DND-41 (cell line): ENCODE measurements at regions not wholly inside any gene's neighbourhood (a gene's known extent, or its start where the extent isn't known, plus 50 kb on each side); places are given as distances from the start of the nearest gene placed in this dataset.

Experiments used
- ATAC-seq: fragments of 200-7000 bp; cut with Tn5 transposase; 3 replicates; pipeline ENCODE4 v1.9.1; 2021; ENCODE audit warnings: low read depth; ENCODE audit not compliant: insufficient read depth
- DNase-seq: peaks from one replicate; pipeline ENCODE4 v3.0.0-alpha.2; 2020
- H2AFZ ChIP-seq: 2 replicates; pipeline ENCODE4 v1.6.0; 2012; ENCODE audit warnings: low read depth, low read length
- H3K27ac ChIP-seq: 2 replicates; pipeline ENCODE4 v1.5.1; 2012; ENCODE audit warnings: low read length, inconsistent platforms
- H3K27me3 ChIP-seq: fragments of 200-600 bp; sonication (generic); 2 replicates; pipeline ENCODE4 v1.6.0; 2012; ENCODE audit warnings: low read length, mild to moderate bottlenecking, inconsistent platforms; ENCODE audit not compliant: insufficient read depth, poor library complexity
- H3K36me3 ChIP-seq: 2 replicates; pipeline ENCODE4 v1.5.1; 2012; ENCODE audit warnings: low read length, inconsistent platforms; ENCODE audit not compliant: insufficient read depth
- H3K4me1 ChIP-seq: 2 replicates; pipeline ENCODE4 v1.5.1; 2012; ENCODE audit warnings: mild to moderate bottlenecking, low read length; ENCODE audit not compliant: insufficient read depth
- H3K4me2 ChIP-seq: 2 replicates; pipeline ENCODE4 v1.6.0; 2012; ENCODE audit warnings: mild to moderate bottlenecking, moderate library complexity, low read length, inconsistent platforms; ENCODE audit not compliant: insufficient read depth
- H3K4me3 ChIP-seq, 2 experiments: fragments of 200-600 bp in 1 of 2; shearing (Covaris generic) in 1 of 2; 2 replicates each; pipeline ENCODE4 v1.5.1; 2012 to 2016; ENCODE audit warnings: inconsistent platforms in 2 of 2, low read length in 2 of 2, mild to moderate bottlenecking in 2 of 2, low read depth in 1 of 2, moderate library complexity in 1 of 2
- H3K79me2 ChIP-seq: 2 replicates; pipeline ENCODE4 v1.6.0; 2012; ENCODE audit warnings: low read length, inconsistent platforms; ENCODE audit not compliant: insufficient read depth
- H3K9ac ChIP-seq: 2 replicates; pipeline ENCODE4 v1.6.0; 2012; ENCODE audit warnings: low read depth, mild to moderate bottlenecking, inconsistent platforms, low read length, moderate library complexity
- H3K9me3 ChIP-seq: 2 replicates; pipeline ENCODE4 v1.5.1; 2012; ENCODE audit warnings: low read length, moderate library complexity, mild to moderate bottlenecking, inconsistent platforms; ENCODE audit not compliant: insufficient read depth, severe bottlenecking
- H4K20me1 ChIP-seq: 2 replicates; pipeline ENCODE4 v1.6.0; 2012; ENCODE audit warnings: low read length; ENCODE audit not compliant: insufficient read depth
- EZH2 ChIP-seq: IDR thresholded peaks from 3 replicates; pipeline ENCODE4 v1.6.1; 2012; ENCODE audit warnings: borderline replicate concordance, low read depth, mild to moderate bottlenecking, moderate library complexity, low read length, inconsistent platforms; ENCODE audit not compliant: severe bottlenecking
- TF ChIP-seq, protein P1 (sequence below): IDR thresholded peaks from 2 replicates; pipeline ENCODE4 v1.5.1; 2012; ENCODE audit warnings: borderline replicate concordance, low read length, moderate library complexity, mild to moderate bottlenecking; ENCODE audit not compliant: poor library complexity, severe bottlenecking; ENCODE audit errors: extremely low read depth

DNA sequence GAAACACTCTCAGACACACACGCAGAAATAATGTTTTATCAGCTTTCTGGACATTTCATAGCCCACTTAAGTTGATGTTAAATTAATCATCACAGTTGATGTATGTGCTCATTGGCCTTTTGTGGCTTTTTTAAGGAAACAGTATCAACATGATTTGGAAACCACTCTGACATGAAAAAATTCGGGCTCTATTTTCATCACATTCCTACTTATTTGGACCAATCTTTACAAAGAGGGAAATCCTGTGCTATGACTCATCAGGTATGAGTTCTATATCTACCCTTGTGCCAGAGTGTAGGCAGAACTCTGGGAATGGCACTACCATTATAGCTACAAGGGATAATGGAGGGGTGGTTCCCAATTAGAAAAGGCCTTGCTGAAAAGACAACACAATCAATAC, 388.4 kb upstream of the PTGER4 start:
- Histone ChIP-seq H3K27ac (no peak overlapping the region), H3K4me3 (no peak overlapping the region), H2AFZ (no peak overlapping the region), H3K4me1 (peaks cover 15% of the 10 kb centered on the region), H3K36me3 (no peaks in the 10 kb centered on the region), H4K20me1 (no peaks in the 10 kb centered on the region), H3K9me3 (no peaks in the 10 kb centered on the region), H3K79me2 (no peaks in the 10 kb centered on the region), H3K9ac (no peak overlapping the region), H3K4me2 (no peak overlapping the region), H3K27me3 (no peaks in the 10 kb centered on the region)
- no peak for ATAC-seq
- DNase-seq = no peak
- TF ChIP-seq, protein P1, sequence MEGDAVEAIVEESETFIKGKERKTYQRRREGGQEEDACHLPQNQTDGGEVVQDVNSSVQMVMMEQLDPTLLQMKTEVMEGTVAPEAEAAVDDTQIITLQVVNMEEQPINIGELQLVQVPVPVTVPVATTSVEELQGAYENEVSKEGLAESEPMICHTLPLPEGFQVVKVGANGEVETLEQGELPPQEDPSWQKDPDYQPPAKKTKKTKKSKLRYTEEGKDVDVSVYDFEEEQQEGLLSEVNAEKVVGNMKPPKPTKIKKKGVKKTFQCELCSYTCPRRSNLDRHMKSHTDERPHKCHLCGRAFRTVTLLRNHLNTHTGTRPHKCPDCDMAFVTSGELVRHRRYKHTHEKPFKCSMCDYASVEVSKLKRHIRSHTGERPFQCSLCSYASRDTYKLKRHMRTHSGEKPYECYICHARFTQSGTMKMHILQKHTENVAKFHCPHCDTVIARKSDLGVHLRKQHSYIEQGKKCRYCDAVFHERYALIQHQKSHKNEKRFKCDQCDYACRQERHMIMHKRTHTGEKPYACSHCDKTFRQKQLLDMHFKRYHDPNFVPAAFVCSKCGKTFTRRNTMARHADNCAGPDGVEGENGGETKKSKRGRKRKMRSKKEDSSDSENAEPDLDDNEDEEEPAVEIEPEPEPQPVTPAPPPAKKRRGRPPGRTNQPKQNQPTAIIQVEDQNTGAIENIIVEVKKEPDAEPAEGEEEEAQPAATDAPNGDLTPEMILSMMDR = no peak
- TF ChIP-seq EZH2 = no peak

DNA sequence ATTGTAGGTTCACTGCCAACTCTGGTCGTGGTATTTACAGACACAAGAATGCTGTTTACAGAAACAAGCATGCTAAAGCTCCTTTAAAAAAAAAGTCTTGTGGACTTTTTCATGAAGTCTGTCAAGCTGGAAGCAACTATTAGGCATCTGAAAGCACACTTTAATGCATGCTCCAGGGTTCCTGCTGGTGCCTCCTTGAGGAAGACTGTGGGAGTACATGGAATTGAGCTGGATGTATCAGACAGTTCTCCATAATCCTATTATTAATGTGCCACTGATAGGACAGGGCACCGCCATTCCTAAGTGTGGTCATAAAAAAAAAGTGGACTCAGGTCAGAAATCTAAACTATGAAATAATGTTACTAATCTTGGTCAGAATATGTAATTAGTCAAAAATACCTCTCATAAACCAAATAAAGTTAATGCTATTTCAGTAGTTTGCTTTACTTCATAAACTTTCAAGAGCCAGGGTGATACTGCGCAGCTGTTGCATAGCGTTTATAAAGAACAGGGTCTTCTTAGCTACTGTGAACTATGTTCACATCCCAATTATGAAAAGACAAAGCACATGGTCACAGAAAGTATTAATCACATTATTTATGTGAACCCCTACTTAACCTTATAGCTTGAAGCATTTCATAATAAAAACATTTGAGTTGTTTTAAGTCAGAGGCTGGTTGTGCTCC, 390.8 kb upstream of the PTGER4 start:
- Histone ChIP-seq H3K9ac (no peak overlapping the region), H3K4me3 (no peak overlapping the region), H3K9me3 (no peaks in the 10 kb centered on the region), H3K27me3 (no peaks in the 10 kb centered on the region), H3K4me2 (no peak overlapping the region), H2AFZ (no peak overlapping the region), H4K20me1 (no peaks in the 10 kb centered on the region), H3K79me2 (no peaks in the 10 kb centered on the region), H3K36me3 (no peaks in the 10 kb centered on the region), H3K4me1 (peaks cover 15% of the 10 kb centered on the region), H3K27ac (no peak overlapping the region)
- TF ChIP-seq, protein P1 = no peak
- DNase-seq (no peak), ATAC-seq (no peak)

DNA sequence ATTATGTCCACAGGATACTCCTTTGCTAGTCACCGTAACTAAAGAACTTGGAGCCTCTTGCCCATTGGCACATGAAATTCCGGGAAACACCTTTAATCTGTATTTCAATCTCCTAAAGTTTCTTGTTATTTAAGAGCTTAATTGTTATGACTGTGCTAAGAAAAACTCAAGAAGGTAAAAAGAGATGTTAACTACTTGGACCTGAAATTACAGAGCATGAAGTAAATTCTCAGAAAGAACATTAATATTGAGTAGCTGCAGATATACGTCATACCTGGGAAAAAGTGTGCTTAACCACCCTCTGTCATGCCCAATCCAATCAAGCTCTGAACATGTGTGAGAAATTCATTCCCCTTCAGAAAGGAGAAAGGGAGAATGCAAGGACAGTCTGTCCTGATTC, 394.9 kb upstream of the PTGER4 start:
- Histone ChIP-seq H3K4me2 (no peak overlapping the region), H3K27ac (no peak overlapping the region), H3K36me3 (no peaks in the 10 kb centered on the region), H2AFZ (peak overlapping the region; percentile 55; the same call in 1 of the 2 replicates), H3K9ac (no peak overlapping the region), H3K27me3 (no peaks in the 10 kb centered on the region), H4K20me1 (no peaks in the 10 kb centered on the region), H3K9me3 (peaks cover 3% of the 10 kb centered on the region), H3K4me3 (no peak overlapping the region), H3K79me2 (no peaks in the 10 kb centered on the region), H3K4me1 (no peaks in the 10 kb centered on the region)
- DNase-seq (no peak), ATAC-seq (no peak)
- TF ChIP-seq EZH2 = no peak
- TF ChIP-seq, protein P1 = no peak
